ENCODE measurements at regions not wholly inside any gene's neighbourhood (a gene's known extent, or its start where the extent isn't known, plus 50 kb on each side); places are given as distances from the start of the nearest gene placed in this dataset.

DNA sequence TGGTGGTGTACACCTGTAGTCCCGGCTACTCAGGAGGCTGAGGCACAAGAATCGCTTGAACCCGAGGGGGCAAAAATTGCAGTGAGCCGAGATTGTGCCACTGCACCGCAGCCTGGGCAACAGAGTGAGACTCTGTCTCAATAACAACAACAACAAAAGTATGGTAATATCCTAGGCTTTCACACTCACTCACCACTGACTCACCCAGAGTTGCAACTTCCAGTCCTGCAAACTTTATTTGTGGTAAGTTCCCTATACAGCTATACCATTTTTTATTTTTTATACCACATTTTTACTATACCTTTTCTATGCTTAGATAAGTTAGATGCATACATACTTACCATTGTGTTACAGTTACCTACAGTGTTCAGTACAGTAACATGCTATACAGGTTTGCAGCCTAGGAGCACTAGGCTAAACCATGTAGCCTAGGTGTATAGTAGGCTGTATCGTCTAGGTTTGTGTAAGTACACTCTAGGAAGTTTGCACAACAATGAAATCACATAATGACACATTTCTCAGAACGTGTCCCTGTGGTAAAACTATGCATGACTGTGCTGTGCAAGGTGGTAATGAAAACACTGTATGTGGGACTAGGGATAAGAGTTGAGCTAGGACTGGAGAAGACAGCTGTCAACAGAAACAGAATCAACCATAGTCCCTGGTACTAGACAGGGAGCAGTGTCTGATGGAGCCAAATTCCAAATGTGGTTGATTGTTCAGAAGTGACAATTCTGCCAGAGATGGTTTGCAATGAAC, 109.5 kb upstream of the RAD23B start:
- H3K4me3 ChIP-seq: no peak overlapping the region
- H3F3A ChIP-seq (ENCODE audit: insufficient read depth): peaks cover 25% of the 10 kb centered on the region
- no peaks in the 10 kb centered on the region for H3K27me3 ChIP-seq (replicated peaks; ENCODE audit: insufficient read depth)
- no peak for TF ChIP-seq EZH2phosphoT487 (IDR thresholded peaks at IDR 0.05; ENCODE audit: insufficient read depth, low read depth)
- no peak for TF ChIP-seq EZH2 (IDR thresholded peaks at IDR 0.05; ENCODE audit: insufficient read depth, poor library complexity, severe bottlenecking)
- H3K4me1 ChIP-seq (ENCODE audit: insufficient read depth): peaks cover 40% of the 10 kb centered on the region
- in situ Hi-C loops (cut with MboI): no loop called here
- 77 to 80% methylated on average over 7 of the region's 7 CpGs for WGBS, 2 experiments (ENCODE audit: low coverage in 1 of 2, low lambda C conversion rate in 2 of 2, missing lambda C conversion rate in 2 of 2)
- H3K9me2 ChIP-seq (ENCODE audit: insufficient read depth): no peaks in the 10 kb centered on the region
- no peaks in the 10 kb centered on the region for H3K79me2 ChIP-seq (ENCODE audit: insufficient read depth)
- no peak overlapping the region for H3K9ac ChIP-seq
- H3K36me3 ChIP-seq (ENCODE audit: low read depth): no peaks in the 10 kb centered on the region
- H2AFZ ChIP-seq: no peak overlapping the region
- DNase-seq: peak; percentile 39
- no peaks in the 10 kb centered on the region for H3K9me3 ChIP-seq (ENCODE audit: low read depth)
- H3K4me2 ChIP-seq (ENCODE audit: unreplicated experiment): no peak overlapping the region
- no peaks in the 10 kb centered on the region for H4K20me1 ChIP-seq (ENCODE audit: insufficient read depth)
- no peak overlapping the region for H3K27ac ChIP-seq

DNA sequence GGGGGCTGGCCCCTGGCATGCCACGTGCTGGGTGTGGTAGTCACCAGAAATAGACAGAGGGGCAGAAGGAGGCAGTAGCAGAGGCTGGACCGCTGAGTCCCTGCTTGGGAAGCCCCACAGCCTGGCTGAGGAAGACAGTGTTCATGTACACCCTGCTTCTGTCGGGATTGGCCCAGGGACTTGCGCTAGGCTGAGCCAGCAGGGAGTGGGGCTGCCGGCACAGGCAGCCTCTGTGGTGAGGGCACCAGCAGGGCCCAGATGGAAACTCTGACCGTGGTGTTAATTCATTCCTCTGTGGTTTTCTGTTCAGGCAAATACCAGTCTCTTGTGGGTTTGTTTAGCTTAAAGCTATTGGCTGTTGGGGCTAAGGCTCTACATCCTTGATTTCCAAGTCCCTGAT, 108.6 kb upstream of the RAD23B start:
- Histone ChIP-seq H2AFZ (no peak overlapping the region), H3K4me2 (ENCODE audit: unreplicated experiment) (no peak overlapping the region), H3K27ac (peak overlapping the region; percentile 45; the same call in 1 of the 2 replicates), H3K9me2 (ENCODE audit: insufficient read depth) (no peaks in the 10 kb centered on the region), H3K9me3 (ENCODE audit: low read depth) (no peaks in the 10 kb centered on the region), H3K27me3 (replicated peaks; ENCODE audit: insufficient read depth) (no peaks in the 10 kb centered on the region), H3K9ac (no peak overlapping the region), H3K79me2 (ENCODE audit: insufficient read depth) (no peaks in the 10 kb centered on the region), H3K36me3 (ENCODE audit: low read depth) (no peaks in the 10 kb centered on the region), H3F3A (ENCODE audit: insufficient read depth) (peaks cover 25% of the 10 kb centered on the region), H3K4me1 (ENCODE audit: insufficient read depth) (peaks cover 40% of the 10 kb centered on the region), H3K4me3 (no peak overlapping the region), H4K20me1 (ENCODE audit: insufficient read depth) (no peaks in the 10 kb centered on the region)
- in situ Hi-C loops (cut with MboI): no loop called here
- no peak for TF ChIP-seq EZH2phosphoT487 (IDR thresholded peaks at IDR 0.05; ENCODE audit: insufficient read depth, low read depth)
- TF ChIP-seq EZH2 (IDR thresholded peaks at IDR 0.05; ENCODE audit: insufficient read depth, poor library complexity, severe bottlenecking): no peak
- 43 to 44% methylated on average over 6 of the region's 6 CpGs for WGBS, 2 experiments (ENCODE audit: low coverage in 1 of 2, low lambda C conversion rate in 2 of 2, missing lambda C conversion rate in 2 of 2)
- peak; percentile 70 for DNase-seq

- Histone ChIP-seq H3K4me3 (peak overlapping the region; percentile 33; the same call in 1 of the 2 replicates), H3K9me3 (ENCODE audit: low read depth) (no peaks in the 10 kb centered on the region), H3K27me3 (replicated peaks; ENCODE audit: insufficient read depth) (no peaks in the 10 kb centered on the region), H4K20me1 (ENCODE audit: insufficient read depth) (no peaks in the 10 kb centered on the region), H3K36me3 (ENCODE audit: low read depth) (no peaks in the 10 kb centered on the region), H3F3A (ENCODE audit: insufficient read depth) (peaks cover 25% of the 10 kb centered on the region), H3K9me2 (ENCODE audit: insufficient read depth) (no peaks in the 10 kb centered on the region), H3K4me2 (ENCODE audit: unreplicated experiment) (peak overlapping the region; percentile 60), H3K27ac (peak overlapping the region; percentile 45), H3K79me2 (ENCODE audit: insufficient read depth) (no peaks in the 10 kb centered on the region), H2AFZ (no peak overlapping the region), H3K9ac (peak overlapping the region; percentile 32; the same call in 1 of the 2 replicates), H3K4me1 (ENCODE audit: insufficient read depth) (peaks cover 40% of the 10 kb centered on the region)
- WGBS, 2 experiments (ENCODE audit: low coverage in 1 of 2, low lambda C conversion rate in 2 of 2, missing lambda C conversion rate in 2 of 2): 5 to 6% methylated on average over 4 of the region's 4 CpGs
- in situ Hi-C loops (cut with MboI): no loop called here
- no peak for TF ChIP-seq EZH2 (IDR thresholded peaks at IDR 0.05; ENCODE audit: insufficient read depth, poor library complexity, severe bottlenecking)
- TF ChIP-seq EZH2phosphoT487 (IDR thresholded peaks at IDR 0.05; ENCODE audit: insufficient read depth, low read depth): no peak
- peak; percentile 80 for DNase-seq
Measured at GRCh38 chr9:107175041-107175440, 108.0 kb upstream of the RAD23B start.

DNA sequence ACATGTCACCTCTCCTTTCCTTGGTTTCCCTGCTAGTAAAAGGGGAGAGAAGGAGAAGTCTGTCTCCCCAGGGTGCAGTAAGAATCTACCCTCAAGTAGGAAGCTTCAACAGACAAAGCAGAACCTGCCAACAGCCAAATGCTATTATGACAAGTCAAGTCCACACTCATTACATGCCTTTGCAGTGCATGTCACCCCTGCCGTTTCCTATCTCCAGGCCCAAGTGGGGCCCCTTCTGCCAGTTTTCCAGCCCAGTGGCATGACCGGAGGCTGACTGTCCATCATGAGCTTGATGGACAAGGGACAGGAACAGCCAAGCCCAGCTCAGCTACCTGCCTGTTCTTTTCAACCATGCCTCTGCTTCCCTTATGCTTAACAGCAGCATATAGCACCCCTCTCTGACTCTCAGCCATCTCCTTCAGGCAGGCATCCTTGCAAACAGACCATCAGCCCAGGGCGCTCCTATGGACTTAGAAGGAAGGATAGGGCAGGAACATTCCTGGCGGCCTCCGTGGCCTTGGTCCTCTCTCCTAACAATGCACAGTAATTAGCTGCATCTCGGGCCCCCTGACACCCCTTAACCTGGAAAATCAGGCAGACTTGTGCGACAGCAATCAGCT, 107.2 kb upstream of the RAD23B start:
- H3K9me2 ChIP-seq (ENCODE audit: insufficient read depth): no peaks in the 10 kb centered on the region
- H3K27me3 ChIP-seq (replicated peaks; ENCODE audit: insufficient read depth): no peaks in the 10 kb centered on the region
- peaks cover 40% of the 10 kb centered on the region for H3K4me1 ChIP-seq (ENCODE audit: insufficient read depth)
- H3F3A ChIP-seq (ENCODE audit: insufficient read depth): peaks cover 25% of the 10 kb centered on the region
- no peak for TF ChIP-seq EZH2 (IDR thresholded peaks at IDR 0.05; ENCODE audit: insufficient read depth, poor library complexity, severe bottlenecking)
- no peak for TF ChIP-seq EZH2phosphoT487 (IDR thresholded peaks at IDR 0.05; ENCODE audit: insufficient read depth, low read depth)
- peak overlapping the region; percentile 60 for H3K4me2 ChIP-seq (ENCODE audit: unreplicated experiment)
- H3K9me3 ChIP-seq (ENCODE audit: low read depth): no peaks in the 10 kb centered on the region
- no peaks in the 10 kb centered on the region for H3K36me3 ChIP-seq (ENCODE audit: low read depth)
- H3K79me2 ChIP-seq (ENCODE audit: insufficient read depth): no peaks in the 10 kb centered on the region
- peak; percentile 76 for DNase-seq
- in situ Hi-C loops (cut with MboI): no loop called here
- peak overlapping the region; percentile 33; the same call in 1 of the 2 replicates for H3K4me3 ChIP-seq
- no peaks in the 10 kb centered on the region for H4K20me1 ChIP-seq (ENCODE audit: insufficient read depth)
- peak overlapping the region; percentile 32; the same call in 1 of the 2 replicates for H3K9ac ChIP-seq
- peak overlapping the region; percentile 45 for H3K27ac ChIP-seq
- WGBS, 2 experiments (ENCODE audit: low coverage in 1 of 2, low lambda C conversion rate in 2 of 2, missing lambda C conversion rate in 2 of 2): 79 to 83% methylated on average over 7 of the region's 7 CpGs
- H2AFZ ChIP-seq: peak overlapping the region; percentile 16; the same call in 1 of the 2 replicates

Data from GM23248 (cell line).